Epithelial cell of esophagus (primary cell): ENCODE measurements at regions not wholly inside any gene's neighbourhood (a gene's known extent, or its start where the extent isn't known, plus 50 kb on each side); places are given as distances from the start of the nearest gene placed in this dataset.

ENCODE experiments used
- DNase-seq: peaks from one replicate; pipeline ENCODE4 v3.0.0; 2010; ENCODE audit warnings: low read depth
- H3K4me3 ChIP-seq: 2 replicates; pipeline ENCODE4 v1.5.1; 2011; ENCODE audit warnings: mild to moderate bottlenecking, low read length, control low read depth
- CTCF ChIP-seq: IDR thresholded peaks from 2 replicates; pipeline ENCODE4 v1.5.1; 2011; ENCODE audit warnings: low read depth, mild to moderate bottlenecking, low read length, control low read depth, inconsistent platforms; ENCODE audit not compliant: insufficient read depth; ENCODE audit errors: missing control alignments

- TF ChIP-seq CTCF: no peak
- DNase-seq: no peak
- H3K4me3 ChIP-seq: no peak overlapping the region
Observed at GRCh38 chr5:2192496-2192895, 309.8 kb upstream of the IRX4 start.

- TF ChIP-seq CTCF: no peak
- no peak for DNase-seq
- no peak overlapping the region for H3K4me3 ChIP-seq
Observed at GRCh38 chr5:2191972-2192371, 309.2 kb upstream of the IRX4 start.

GRCh38 chr5:2190549-2190948 is 307.8 kb upstream of the IRX4 start:
- no peak overlapping the region for H3K4me3 ChIP-seq
- TF ChIP-seq CTCF: no peak
- DNase-seq: no peak

GRCh38 chr5:2188661-2189060 is 305.9 kb upstream of the IRX4 start:
- no peak for TF ChIP-seq CTCF
- DNase-seq: no peak
- no peak overlapping the region for H3K4me3 ChIP-seq

DNA sequence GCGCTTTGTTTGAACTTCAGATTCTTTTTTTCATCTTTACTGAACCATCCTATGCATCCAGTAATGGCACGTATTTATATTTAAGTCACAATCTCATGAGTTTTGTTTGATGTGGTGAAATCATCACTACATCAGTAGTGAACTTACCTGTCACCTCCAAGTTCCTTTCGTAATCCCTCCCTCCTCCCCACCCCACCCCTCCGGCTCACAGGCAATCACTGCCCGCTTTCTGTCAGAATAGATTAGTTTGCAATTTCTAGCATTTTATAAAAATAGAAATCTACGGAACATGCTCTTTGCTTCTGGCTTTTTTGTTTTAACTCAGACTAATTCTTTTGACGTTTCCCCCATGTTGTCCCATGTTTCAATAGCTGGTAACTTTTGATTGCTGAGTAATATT is 305.4 kb upstream of the IRX4 start:
- no peak overlapping the region for H3K4me3 ChIP-seq
- no peak for TF ChIP-seq CTCF
- DNase-seq: no peak

GRCh38 chr5:2187687-2188086 is 305.0 kb upstream of the IRX4 start:
- no peak overlapping the region for H3K4me3 ChIP-seq
- no peak for TF ChIP-seq CTCF
- no peak for DNase-seq

GRCh38 chr5:2187156-2187555 is 304.4 kb upstream of the IRX4 start:
- H3K4me3 ChIP-seq: no peak overlapping the region
- DNase-seq: no peak
- TF ChIP-seq CTCF: no peak
